Spleen (tissue), 7 donors: ENCODE measurements at regions not wholly inside any gene's neighbourhood (a gene's known extent, or its start where the extent isn't known, plus 50 kb on each side); places are given as distances from the start of the nearest gene placed in this dataset.

Experiments used
- POLR2AphosphoS5 ChIP-seq, 3 donors: sonication (generic); formaldehyde crosslinking; IDR thresholded peaks; one replicate each; pipeline ENCODE4 v1.5.1; 2017; ENCODE audit warnings: antibody characterized with exemption in 3 of 3
- TF ChIP-seq, protein P1 (sequence below), 11 experiments: fragments of 200-600 bp in 7 of 11; fragments of 450-650 bp in 4 of 11; sonication (generic) in 4 of 11; IDR thresholded peaks in 8 of 11; conservative IDR thresholded peaks in 3 of 11; 1 replicate in 7 of 11; 2 replicates in 4 of 11; pipeline versions ENCODE4 v1.4.0 to v1.8.0; 2016 to 2021; ENCODE audit warnings: antibody characterized with exemption in 11 of 11, inconsistent platforms in 4 of 11, mild to moderate bottlenecking in 1 of 11
- donor health status: DM: no; HTN: no; CAD: no; lungs with moderate emphysema.
- donor health status: DM: no; HTN: no; CAD: no.
- donor health status: DM: no; HTN: no; CAD: no.

DNA sequence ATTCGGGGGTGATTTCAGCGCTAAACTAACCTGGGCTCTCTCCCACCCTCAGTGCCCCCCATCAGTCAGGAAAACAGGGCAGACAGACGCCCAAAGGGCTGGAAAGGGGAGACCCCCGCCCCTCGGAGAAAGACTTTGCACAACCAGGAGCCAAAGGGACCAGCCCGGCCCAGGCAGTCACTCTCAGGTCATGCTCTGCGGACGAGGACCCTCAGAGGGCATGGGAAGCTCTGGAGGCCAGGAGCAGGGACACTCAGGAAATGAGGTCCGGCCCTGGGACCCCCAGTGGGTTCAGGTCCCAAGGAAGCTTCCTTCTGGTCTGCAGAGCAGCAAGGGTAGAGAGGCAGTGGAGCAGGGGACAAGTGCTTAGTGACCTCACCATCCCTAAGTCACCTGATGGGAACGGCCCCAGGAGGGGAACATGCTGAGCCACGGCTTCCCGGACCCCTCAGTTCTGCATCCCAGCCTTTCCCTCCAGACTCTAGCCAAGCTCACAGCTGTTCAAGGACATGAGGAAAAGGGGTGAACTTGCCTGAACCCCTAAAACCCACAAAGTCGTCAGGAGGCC lies 88.0 kb upstream of the GPC1 start:
- TF ChIP-seq, protein P1, sequence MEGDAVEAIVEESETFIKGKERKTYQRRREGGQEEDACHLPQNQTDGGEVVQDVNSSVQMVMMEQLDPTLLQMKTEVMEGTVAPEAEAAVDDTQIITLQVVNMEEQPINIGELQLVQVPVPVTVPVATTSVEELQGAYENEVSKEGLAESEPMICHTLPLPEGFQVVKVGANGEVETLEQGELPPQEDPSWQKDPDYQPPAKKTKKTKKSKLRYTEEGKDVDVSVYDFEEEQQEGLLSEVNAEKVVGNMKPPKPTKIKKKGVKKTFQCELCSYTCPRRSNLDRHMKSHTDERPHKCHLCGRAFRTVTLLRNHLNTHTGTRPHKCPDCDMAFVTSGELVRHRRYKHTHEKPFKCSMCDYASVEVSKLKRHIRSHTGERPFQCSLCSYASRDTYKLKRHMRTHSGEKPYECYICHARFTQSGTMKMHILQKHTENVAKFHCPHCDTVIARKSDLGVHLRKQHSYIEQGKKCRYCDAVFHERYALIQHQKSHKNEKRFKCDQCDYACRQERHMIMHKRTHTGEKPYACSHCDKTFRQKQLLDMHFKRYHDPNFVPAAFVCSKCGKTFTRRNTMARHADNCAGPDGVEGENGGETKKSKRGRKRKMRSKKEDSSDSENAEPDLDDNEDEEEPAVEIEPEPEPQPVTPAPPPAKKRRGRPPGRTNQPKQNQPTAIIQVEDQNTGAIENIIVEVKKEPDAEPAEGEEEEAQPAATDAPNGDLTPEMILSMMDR (IDR thresholded peaks at IDR 0.05 in 8 of 11, conservative IDR thresholded peaks at IDR 0.05 in 3 of 11) = no peak
- no peak for TF ChIP-seq POLR2AphosphoS5 (IDR thresholded peaks at IDR 0.05)
